Fibroblast of the aortic adventitia (primary cell): ENCODE measurements at regions not wholly inside any gene's neighbourhood (a gene's known extent, or its start where the extent isn't known, plus 50 kb on each side); places are given as distances from the start of the nearest gene placed in this dataset.
A peak's percentile ranks its signal among the peaks of the same experiment; 100 is the strongest.

Experiments used
- DNase-seq: peaks from one replicate; pipeline ENCODE4 v3.0.0-alpha.2; 2010; ENCODE audit warnings: low read depth
- H3K4me3 ChIP-seq: 2 replicates; pipeline ENCODE4 v1.5.1; 2011; ENCODE audit warnings: low read depth, mild to moderate bottlenecking, control low read depth, low read length, moderate library complexity
- CTCF ChIP-seq: IDR thresholded peaks from 2 replicates; pipeline ENCODE4 v1.5.1; 2011; ENCODE audit warnings: mild to moderate bottlenecking, low read length, control low read depth, inconsistent platforms; ENCODE audit not compliant: insufficient read depth

- no peak for TF ChIP-seq CTCF
- no peak for DNase-seq
- no peak overlapping the region for H3K4me3 ChIP-seq
Measured at GRCh38 chr5:4065472-4066320, 470.1 kb downstream of the IRX1 start.

GRCh38 chr5:4068171-4068570 lies 472.5 kb downstream of the IRX1 start:
- H3K4me3 ChIP-seq, result no peak overlapping the region
- no peak for TF ChIP-seq CTCF
- no peak for DNase-seq

- H3K4me3 ChIP-seq, result no peak overlapping the region
- TF ChIP-seq CTCF, result no peak
- DNase-seq, result peak; percentile 10
Measured at GRCh38 chr5:4078544-4078943, 482.9 kb downstream of the IRX1 start.

GRCh38 chr5:4079831-4080230 lies 484.2 kb downstream of the IRX1 start:
- H3K4me3 ChIP-seq, result no peak overlapping the region
- TF ChIP-seq CTCF, result no peak
- no peak for DNase-seq

GRCh38 chr5:4080370-4080769 lies 484.7 kb downstream of the IRX1 start:
- TF ChIP-seq CTCF, result no peak
- no peak overlapping the region for H3K4me3 ChIP-seq
- DNase-seq, result no peak

- no peak overlapping the region for H3K4me3 ChIP-seq
- no peak for DNase-seq
- no peak for TF ChIP-seq CTCF
Measured at GRCh38 chr5:4081059-4081458, 485.4 kb downstream of the IRX1 start.

- DNase-seq, result no peak
- no peak for TF ChIP-seq CTCF
- no peak overlapping the region for H3K4me3 ChIP-seq
Measured at GRCh38 chr5:4081466-4081865, 485.8 kb downstream of the IRX1 start.
